HCT116 (cell line): ENCODE measurements at regions not wholly inside any gene's neighbourhood (a gene's known extent, or its start where the extent isn't known, plus 50 kb on each side); places are given as distances from the start of the nearest gene placed in this dataset.

Experiments
- ATAC-seq: fragments of 200-7000 bp; cut with Tn5 transposase; 2 replicates; pipeline ENCODE4 v1.9.1; 2020; ENCODE audit warnings: mild to moderate bottlenecking, moderate library complexity
- BruUV-seq: library from RNA; stranded (reverse); fragments of 400-500 nt; replicated peaks from 2 replicates; lab custom pipeline; 2021; lab: Mats Ljungman, UMichigan
- CTCF ChIA-PET: fragments of 300-600 bp; sonication (Branson Sonifier 250); formaldehyde crosslinking; loops from one replicate; lab custom pipeline; 2021; ENCODE audit warnings: antibody characterized with exemption; lab: Charles Lee
- POLR2A ChIA-PET: fragments of 300-600, 350-600 bp; sonication (Branson Sonifier 250); formaldehyde crosslinking; loops from one replicate; lab custom pipeline; 2021; ENCODE audit warnings: antibody characterized with exemption; lab: Charles Lee
- RAD21 ChIA-PET, 2 experiments: fragments of 300-600 bp; sonication (Branson Sonifier 250); formaldehyde crosslinking; loops; one replicate each; lab custom pipeline; 2023; ENCODE audit warnings: low total read pairs in 2 of 2; ENCODE audit not compliant: uncharacterized antibody in 2 of 2, unreplicated experiment in 2 of 2, low non-redundant PET in 1 of 2; lab: Charles Lee
- DNase-seq: peaks from one replicate; pipeline ENCODE4 v3.0.0-alpha.2; 2010; ENCODE audit warnings: low read depth, low spot score
- H2AFZ ChIP-seq: fragments of 200-600 bp; shearing (Covaris generic), sonication (generic); 2 replicates; pipeline ENCODE4 v1.6.1; 2017; ENCODE audit warnings: low read depth, mixed run types, mixed read lengths, antibody characterized with exemption, low read length; ENCODE audit not compliant: poor library complexity, severe bottlenecking
- H3K27ac ChIP-seq: 2 replicates; pipeline ENCODE4 v1.5.1; 2012; ENCODE audit warnings: low read depth, low read length
- H3K27me3 ChIP-seq: fragments of 200-600 bp; sonication (generic); 2 replicates; pipeline ENCODE4 v1.6.1; 2016; ENCODE audit warnings: mixed run types, low read length, mixed read lengths; ENCODE audit not compliant: insufficient read depth
- H3K36me3 ChIP-seq, 2 experiments: fragments of 200-500 bp in 1 of 2; fragments of 200-600 bp in 1 of 2; sonication (Bioruptor generic) in 1 of 2; sonication (generic) in 1 of 2; 2 replicates each; pipeline versions ENCODE4 v1.5.1 to v1.6.1; 2014 to 2016; ENCODE audit warnings: low read length in 2 of 2, inconsistent platforms in 1 of 2, mixed read lengths in 1 of 2, mixed run types in 1 of 2; ENCODE audit not compliant: insufficient read depth in 2 of 2, control insufficient read depth in 1 of 2
- H3K4me1 ChIP-seq, 2 experiments: fragments of 200-600 bp in 1 of 2; sonication (generic) in 1 of 2; 2 replicates each; pipeline versions ENCODE4 v1.5.1 to v1.6.1; 2012 to 2017; ENCODE audit warnings: low read length in 2 of 2, inconsistent platforms in 1 of 2, mild to moderate bottlenecking in 1 of 2, mixed read lengths in 1 of 2, mixed run types in 1 of 2, moderate library complexity in 1 of 2; ENCODE audit not compliant: insufficient read depth in 2 of 2, control insufficient read depth in 1 of 2
- H3K4me2 ChIP-seq: fragments of 200-600 bp; sonication (generic); 2 replicates; pipeline ENCODE4 v1.6.1; 2017; ENCODE audit warnings: mixed run types, low read length, mixed read lengths
- H3K4me3 ChIP-seq, 2 experiments: fragments of 200-600 bp in 1 of 2; sonication (generic) in 1 of 2; replicated peaks in 1 of 2; 2 replicates each; pipeline ENCODE4 v1.5.1; 2011 to 2016; ENCODE audit warnings: low read length in 2 of 2, control low read depth in 1 of 2, low read depth in 1 of 2, mild to moderate bottlenecking in 1 of 2, mixed read lengths in 1 of 2, mixed run types in 1 of 2
- H3K79me2 ChIP-seq: fragments of 200-600 bp; sonication (generic); 2 replicates; pipeline ENCODE4 v1.6.1; 2017; ENCODE audit warnings: mild to moderate bottlenecking, mixed run types, low read length, moderate library complexity, mixed read lengths; ENCODE audit not compliant: insufficient read depth
- H3K9ac ChIP-seq: fragments of 200-600 bp; sonication (generic); 2 replicates; pipeline ENCODE4 v1.6.1; 2016; ENCODE audit warnings: low read length, mixed read lengths
- H3K9me2 ChIP-seq: fragments of 200-600 bp; sonication (generic), shearing (Covaris generic); 2 replicates; pipeline ENCODE4 v1.6.1; 2017; ENCODE audit warnings: mixed run types, mild to moderate bottlenecking, moderate library complexity; ENCODE audit not compliant: insufficient read depth
- H3K9me3 ChIP-seq, 2 experiments: fragments of 200-500 bp in 1 of 2; fragments of 200-600 bp in 1 of 2; sonication (Bioruptor generic) in 1 of 2; sonication (generic) in 1 of 2; 2 replicates each; pipeline ENCODE4 v1.6.1; 2014 to 2017; ENCODE audit warnings: low read length in 2 of 2, mixed read lengths in 2 of 2, inconsistent platforms in 1 of 2, low read depth in 1 of 2, mild to moderate bottlenecking in 1 of 2, mixed run types in 1 of 2, moderate library complexity in 1 of 2; ENCODE audit not compliant: control insufficient read depth in 1 of 2, insufficient read depth in 1 of 2
- H4K20me1 ChIP-seq: fragments of 200-600 bp; sonication (generic), shearing (Covaris generic); 2 replicates; pipeline ENCODE4 v1.6.1; 2017; ENCODE audit warnings: mixed run types, mild to moderate bottlenecking, moderate library complexity; ENCODE audit not compliant: insufficient read depth
- CBX3 ChIP-seq: IDR thresholded peaks from 2 replicates; pipeline ENCODE4 v1.6.1; 2012; ENCODE audit warnings: low read depth
- EGR1 ChIP-seq: IDR thresholded peaks from 2 replicates; pipeline ENCODE4 v1.6.1; 2012; ENCODE audit warnings: low read depth
- EZH2 ChIP-seq: fragments of 200-600 bp; sonication (generic); IDR thresholded peaks from 2 replicates; pipeline ENCODE4 v1.6.1; 2017; ENCODE audit warnings: antibody characterized with exemption, mixed run types
- EZH2phosphoT487 ChIP-seq: fragments of 200-600 bp; IDR thresholded peaks from 2 replicates; pipeline ENCODE4 v1.6.1; 2018; ENCODE audit warnings: antibody characterized with exemption, borderline replicate concordance
- FOSL1 ChIP-seq: IDR thresholded peaks from 2 replicates; pipeline ENCODE4 v1.6.1; 2012; ENCODE audit warnings: low read depth
- POLR2A ChIP-seq: IDR thresholded peaks from 2 replicates; pipeline ENCODE4 v1.7.0; 2011; ENCODE audit warnings: borderline replicate concordance; ENCODE audit not compliant: insufficient read depth, insufficient read length; ENCODE audit errors: extremely low read depth
- RAD21 ChIP-seq: IDR thresholded peaks from 2 replicates; pipeline ENCODE4 v1.6.1; 2012; ENCODE audit warnings: low read depth, mild to moderate bottlenecking
- SIN3A ChIP-seq: IDR thresholded peaks from 2 replicates; pipeline ENCODE4 v1.6.1; 2012; ENCODE audit warnings: low read depth
- YY1 ChIP-seq: IDR thresholded peaks from 2 replicates; pipeline ENCODE4 v1.6.1; 2011; ENCODE audit warnings: low read length, low read depth, moderate library complexity, mild to moderate bottlenecking; ENCODE audit not compliant: insufficient replicate concordance; ENCODE audit errors: extremely low read depth
- ZNF274 ChIP-seq: fragments of 200-500 bp; sonication (Bioruptor generic); IDR thresholded peaks from 2 replicates; pipeline ENCODE4 v1.6.1; 2014; ENCODE audit warnings: mild to moderate bottlenecking, low read depth, low read length, inconsistent platforms
- intact Hi-C: fragments of 100-400 bp; cut with micrococcal nuclease; formaldehyde crosslinking; loops from 2 replicates; pipeline ENCODE4 v1.10.0; 2022
- TF ChIP-seq, protein P1 (sequence below): IDR thresholded peaks from 2 replicates; pipeline ENCODE4 v1.6.1; 2012; ENCODE audit warnings: low read depth
- TF ChIP-seq, protein P2 (sequence below): IDR thresholded peaks from 2 replicates; pipeline ENCODE4 v1.6.1; 2012
- TF ChIP-seq, protein P3 (sequence below): IDR thresholded peaks from 2 replicates; pipeline ENCODE4 v1.6.1; 2012

DNA sequence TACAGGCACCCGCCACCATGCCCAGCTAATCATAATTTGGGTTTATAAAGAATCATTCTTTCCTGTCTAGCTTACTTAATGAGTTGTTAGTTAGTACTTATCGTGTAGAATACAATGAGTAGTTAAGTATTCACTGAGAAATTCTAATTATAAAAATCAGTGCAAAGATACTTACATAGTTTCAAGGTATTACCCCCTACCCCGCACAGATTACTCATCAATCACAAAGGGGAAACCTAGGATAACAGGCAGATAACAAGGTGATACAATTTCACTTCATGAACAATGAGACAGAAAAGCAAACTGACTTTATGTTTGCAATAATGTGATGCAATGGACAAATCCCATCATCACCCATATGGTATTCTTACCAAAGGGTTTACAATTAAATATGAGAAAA lies 109.6 kb downstream of the FAM174A start:
- RAD21 ChIA-PET: no interaction called here
- CTCF ChIA-PET: no interaction called here
- H3K9me2 ChIP-seq: no peaks in the 10 kb centered on the region
- no peaks in the 10 kb centered on the region for H3K27me3 ChIP-seq
- no peak overlapping the region for H3K9ac ChIP-seq
- no peak overlapping the region for H2AFZ ChIP-seq
- peaks cover 4 to 7% of the 10 kb centered on the region in 2 experiments; a peak in 2 of 4 replicates for H3K4me1 ChIP-seq
- H3K4me2 ChIP-seq: no peak overlapping the region
- intact Hi-C loops: no loop called here
- TF ChIP-seq SIN3A: no peak
- TF ChIP-seq, protein P1, sequence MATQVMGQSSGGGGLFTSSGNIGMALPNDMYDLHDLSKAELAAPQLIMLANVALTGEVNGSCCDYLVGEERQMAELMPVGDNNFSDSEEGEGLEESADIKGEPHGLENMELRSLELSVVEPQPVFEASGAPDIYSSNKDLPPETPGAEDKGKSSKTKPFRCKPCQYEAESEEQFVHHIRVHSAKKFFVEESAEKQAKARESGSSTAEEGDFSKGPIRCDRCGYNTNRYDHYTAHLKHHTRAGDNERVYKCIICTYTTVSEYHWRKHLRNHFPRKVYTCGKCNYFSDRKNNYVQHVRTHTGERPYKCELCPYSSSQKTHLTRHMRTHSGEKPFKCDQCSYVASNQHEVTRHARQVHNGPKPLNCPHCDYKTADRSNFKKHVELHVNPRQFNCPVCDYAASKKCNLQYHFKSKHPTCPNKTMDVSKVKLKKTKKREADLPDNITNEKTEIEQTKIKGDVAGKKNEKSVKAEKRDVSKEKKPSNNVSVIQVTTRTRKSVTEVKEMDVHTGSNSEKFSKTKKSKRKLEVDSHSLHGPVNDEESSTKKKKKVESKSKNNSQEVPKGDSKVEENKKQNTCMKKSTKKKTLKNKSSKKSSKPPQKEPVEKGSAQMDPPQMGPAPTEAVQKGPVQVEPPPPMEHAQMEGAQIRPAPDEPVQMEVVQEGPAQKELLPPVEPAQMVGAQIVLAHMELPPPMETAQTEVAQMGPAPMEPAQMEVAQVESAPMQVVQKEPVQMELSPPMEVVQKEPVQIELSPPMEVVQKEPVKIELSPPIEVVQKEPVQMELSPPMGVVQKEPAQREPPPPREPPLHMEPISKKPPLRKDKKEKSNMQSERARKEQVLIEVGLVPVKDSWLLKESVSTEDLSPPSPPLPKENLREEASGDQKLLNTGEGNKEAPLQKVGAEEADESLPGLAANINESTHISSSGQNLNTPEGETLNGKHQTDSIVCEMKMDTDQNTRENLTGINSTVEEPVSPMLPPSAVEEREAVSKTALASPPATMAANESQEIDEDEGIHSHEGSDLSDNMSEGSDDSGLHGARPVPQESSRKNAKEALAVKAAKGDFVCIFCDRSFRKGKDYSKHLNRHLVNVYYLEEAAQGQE: no peak
- TF ChIP-seq YY1: no peak
- no peak for TF ChIP-seq CBX3
- TF ChIP-seq ZNF274: no peak
- TF ChIP-seq EZH2phosphoT487: no peak
- TF ChIP-seq RAD21: no peak
- TF ChIP-seq, protein P2, sequence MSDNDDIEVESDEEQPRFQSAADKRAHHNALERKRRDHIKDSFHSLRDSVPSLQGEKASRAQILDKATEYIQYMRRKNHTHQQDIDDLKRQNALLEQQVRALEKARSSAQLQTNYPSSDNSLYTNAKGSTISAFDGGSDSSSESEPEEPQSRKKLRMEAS: no peak
- TF ChIP-seq POLR2A: no peak
- TF ChIP-seq, protein P3, sequence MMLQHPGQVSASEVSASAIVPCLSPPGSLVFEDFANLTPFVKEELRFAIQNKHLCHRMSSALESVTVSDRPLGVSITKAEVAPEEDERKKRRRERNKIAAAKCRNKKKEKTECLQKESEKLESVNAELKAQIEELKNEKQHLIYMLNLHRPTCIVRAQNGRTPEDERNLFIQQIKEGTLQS: no peak
- no peak for TF ChIP-seq EGR1
- TF ChIP-seq FOSL1: no peak
- no peak for TF ChIP-seq EZH2
- no peaks in the 10 kb centered on the region for H4K20me1 ChIP-seq
- no peaks in the 10 kb centered on the region for H3K36me3 ChIP-seq
- ATAC-seq: no peak
- no peaks in the 10 kb centered on the region for H3K79me2 ChIP-seq
- H3K27ac ChIP-seq: no peak overlapping the region
- POLR2A ChIA-PET: no interaction called here
- DNase-seq: no peak
- no TSS peak for BruUV-seq
- H3K4me3 ChIP-seq: no peak overlapping the region
- H3K9me3 ChIP-seq: no peaks in the 10 kb centered on the region
